Right kidney (tissue), 1 donor: ENCODE measurements at regions not wholly inside any gene's neighbourhood (a gene's known extent, or its start where the extent isn't known, plus 50 kb on each side); places are given as distances from the start of the nearest gene placed in this dataset.
"Not testable (repeated sequence)": the region's sequence is repeated elsewhere in the genome, so short reads cannot be mapped to it uniquely, and the experiment has no call there.

Experiments
- DNase-seq: peaks from one replicate; pipeline ENCODE4 v3.0.0-alpha.2; 2016

GRCh38 chr2:21710496-21710895 lies 586.7 kb downstream of the TDRD15 start:
- no peak for DNase-seq

- no peak for DNase-seq
Observed at GRCh38 chr2:21715887-21716286, 592.1 kb downstream of the TDRD15 start.

- DNase-seq: no peak
Observed at GRCh38 chr2:21727101-21727500, 603.3 kb downstream of the TDRD15 start.

GRCh38 chr2:21728133-21728532 lies 604.4 kb downstream of the TDRD15 start:
- no peak for DNase-seq

GRCh38 chr2:21730141-21730540 lies 606.4 kb downstream of the TDRD15 start:
- no peak for DNase-seq

- DNase-seq: no peak
Observed at GRCh38 chr2:21740484-21740883, 616.7 kb downstream of the TDRD15 start.

GRCh38 chr2:21746499-21746898 lies 622.7 kb downstream of the TDRD15 start:
- DNase-seq: no peak

GRCh38 chr2:21748501-21748900 lies 624.7 kb downstream of the TDRD15 start:
- no peak for DNase-seq

GRCh38 chr2:21754164-21754788 lies 630.5 kb downstream of the TDRD15 start:
- no peak for DNase-seq

- DNase-seq: no peak
Observed at GRCh38 chr2:21757805-21758430, 634.1 kb downstream of the TDRD15 start.

- DNase-seq: no peak
Observed at GRCh38 chr2:21759819-21760218, 636.1 kb downstream of the TDRD15 start.

- DNase-seq: no peak
Observed at GRCh38 chr2:21761361-21761760, 637.6 kb downstream of the TDRD15 start.

GRCh38 chr2:21763501-21763900 lies 639.7 kb downstream of the TDRD15 start:
- no peak for DNase-seq

GRCh38 chr2:21770787-21771186 lies 647.0 kb downstream of the TDRD15 start:
- DNase-seq: no peak

- DNase-seq: no peak
Observed at GRCh38 chr2:21772624-21773023, 648.9 kb downstream of the TDRD15 start.

GRCh38 chr2:21773168-21773567 lies 649.4 kb downstream of the TDRD15 start:
- no peak for DNase-seq

GRCh38 chr2:21774691-21775368 lies 651.1 kb downstream of the TDRD15 start:
- DNase-seq: no peak

- no peak for DNase-seq
Observed at GRCh38 chr2:21779786-21780185, 656.0 kb downstream of the TDRD15 start.

- no peak for DNase-seq
Observed at GRCh38 chr2:21781962-21782361, 658.2 kb downstream of the TDRD15 start.

- no peak for DNase-seq
Observed at GRCh38 chr2:21782866-21783265, 659.1 kb downstream of the TDRD15 start.

- no peak for DNase-seq
Observed at GRCh38 chr2:21787941-21788340, 664.2 kb downstream of the TDRD15 start.

- DNase-seq: not testable (repeated sequence)
Observed at GRCh38 chr2:21790311-21790710, 666.5 kb downstream of the TDRD15 start.

GRCh38 chr2:21792571-21792970 lies 668.8 kb downstream of the TDRD15 start:
- DNase-seq: no peak

GRCh38 chr2:21793461-21793860 lies 669.7 kb downstream of the TDRD15 start:
- DNase-seq: no peak
